ENCODE measurements at regions not wholly inside any gene's neighbourhood (a gene's known extent, or its start where the extent isn't known, plus 50 kb on each side); places are given as distances from the start of the nearest gene placed in this dataset.

GRCh38 chr1:221477252-221477651 is 264.6 kb downstream of the DUSP10 start:
- ChIA-PET CTCF (interaction anchor here (1.0 to 2.8 kb wide), 9 partner anchors 10 to 978 kb away, joined by 3 to 34 read pairs (median 4); no protein-coding TSS in a partner anchor), POLR2A (no interaction called here)
- no peak overlapping the region for H2AFZ ChIP-seq (ENCODE audit: low read depth, low read length)
- H3K9ac ChIP-seq (replicated peaks; ENCODE audit: extremely low read depth, insufficient read depth, low read length) = no peak overlapping the region
- H3K36me3 ChIP-seq (ENCODE audit: control insufficient read depth in 2 of 2, extremely low read depth in 1 of 2, insufficient read depth in 2 of 2, low read length in 2 of 2) = no peaks in the 10 kb centered on the region
- FAIRE-seq (no peak), DNase-seq (ENCODE audit: low read depth, low spot score) (no peak)
- H3K79me2 ChIP-seq (ENCODE audit: control insufficient read depth, insufficient read depth, low read length) = no peaks in the 10 kb centered on the region
- dilution Hi-C loops (cut with MboI; ENCODE audit: extremely low pct_ligation_motif_present, low sequenced_read_pairs) = no loop called here
- intact Hi-C loops (cut with micrococcal nuclease) = loop anchor here (10.0 kb wide), 1 partner anchor 518 kb away; no protein-coding TSS in a partner anchor
- no peaks in the 10 kb centered on the region for H3K9me3 ChIP-seq (replicated peaks; ENCODE audit: control insufficient read depth, insufficient read depth, low read length)
- H3K4me1 ChIP-seq (ENCODE audit: control insufficient read depth, extremely low read depth, insufficient read depth, low read length) = no peaks in the 10 kb centered on the region
- TF ChIP-seq FOS (IDR thresholded peaks at IDR 0.05; ENCODE audit: borderline replicate concordance, insufficient read depth, low read length) (no peak), CTCF (IDR thresholded peaks at IDR 0.05; ENCODE audit: extremely low read depth in 1 of 2, insufficient read depth in 1 of 2, low read depth in 1 of 2, low read length in 2 of 2) (no peak), JUN (IDR thresholded peaks at IDR 0.05; ENCODE audit: borderline replicate concordance, insufficient read depth, insufficient read length, low read depth) (no peak), MYC (IDR thresholded peaks at IDR 0.05; ENCODE audit: low read depth, low read length) (no peak), EZH2 (IDR thresholded peaks at IDR 0.05; ENCODE audit: borderline replicate concordance, low read depth, low read length, severe bottlenecking) (no peak), GATA2 (IDR thresholded peaks at IDR 0.05; ENCODE audit: insufficient read depth, insufficient read length, low read depth, low read length) (no peak), POLR2AphosphoS5 (IDR thresholded peaks at IDR 0.05; ENCODE audit: insufficient read depth, low read depth, low read length) (no peak), MAX (IDR thresholded peaks at IDR 0.05; ENCODE audit: insufficient read depth, insufficient read length) (no peak), POLR2A (IDR thresholded peaks at IDR 0.05; ENCODE audit: low read depth, low read length) (no peak)
- H4K20me1 ChIP-seq (replicated peaks; ENCODE audit: control insufficient read depth, extremely low read depth, insufficient read depth, low read length) = no peaks in the 10 kb centered on the region
- no peak overlapping the region for H3K27ac ChIP-seq (ENCODE audit: insufficient read depth, low read depth, low read length)
- H3K4me2 ChIP-seq (ENCODE audit: insufficient read depth, low read length) = no peak overlapping the region
- peaks cover 0 to 3% of the 10 kb centered on the region in 2 experiments for H3K27me3 ChIP-seq (ENCODE audit: control insufficient read depth in 2 of 2, insufficient read depth in 2 of 2, low read length in 2 of 2)
- no peaks in the 10 kb centered on the region for H3K9me1 ChIP-seq (replicated peaks; ENCODE audit: control insufficient read depth, extremely low read depth, insufficient read depth, low read length)
- no peak overlapping the region for H3K4me3 ChIP-seq (replicated peaks in 1 of 3; ENCODE audit: insufficient read depth in 1 of 3, low read depth in 1 of 3, low read length in 3 of 3)
- BruUV-seq (replicated peaks) = no TSS peak
